ENCODE measurements at regions not wholly inside any gene's neighbourhood (a gene's known extent, or its start where the extent isn't known, plus 50 kb on each side); places are given as distances from the start of the nearest gene placed in this dataset.

DNA sequence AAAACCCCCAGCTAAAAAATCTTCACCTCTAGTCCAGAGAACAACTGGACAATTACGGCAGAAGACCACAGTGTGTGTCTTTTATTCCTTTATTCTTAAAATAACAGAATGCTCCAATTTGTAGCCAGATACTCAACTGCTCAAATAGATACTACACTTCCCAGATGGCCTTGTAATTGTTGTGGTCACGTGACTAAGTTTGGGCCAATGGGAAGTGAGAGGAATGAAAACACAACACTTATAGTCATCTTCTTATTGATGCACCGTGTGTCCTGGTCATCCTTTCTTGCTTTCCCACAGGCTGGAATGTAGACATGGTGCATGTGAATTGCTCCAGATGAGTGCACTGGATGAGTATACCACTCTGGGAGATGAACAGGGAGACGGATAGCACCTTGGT is 145.1 kb downstream of the CDC42EP3 start:
- H3K4me3 ChIP-seq (ENCODE audit: low read length), result no peak overlapping the region
- Mint-ChIP-seq H3K36me3 (no peaks in the 10 kb centered on the region), H3K27me3 (ENCODE audit: low read depth in 2 of 2) (peaks cover 0 to 22% of the 10 kb centered on the region in 2 donors), H3K9me3 (no peaks in the 10 kb centered on the region), H3K27ac (no peak overlapping the region), H3K4me1 (no peaks in the 10 kb centered on the region), H3K4me3 (no peak overlapping the region)
- intact Hi-C loops (cut with micrococcal nuclease), result no loop called here
- no peaks in the 10 kb centered on the region for H3K36me3 ChIP-seq (ENCODE audit: control insufficient read depth, insufficient read depth, low read length)
- H3K4me1 ChIP-seq (ENCODE audit: control insufficient read depth, insufficient read depth, low read length), result no peaks in the 10 kb centered on the region
- DNase-seq (no peak), ATAC-seq (no peak)
- no peaks in the 10 kb centered on the region for H3K9me3 ChIP-seq (ENCODE audit: control insufficient read depth, insufficient read depth, low read length)
- 44% methylated on average over 2 of the region's 4 CpGs for WGBS (ENCODE audit: insufficient coverage)
- TF ChIP-seq, protein P1, sequence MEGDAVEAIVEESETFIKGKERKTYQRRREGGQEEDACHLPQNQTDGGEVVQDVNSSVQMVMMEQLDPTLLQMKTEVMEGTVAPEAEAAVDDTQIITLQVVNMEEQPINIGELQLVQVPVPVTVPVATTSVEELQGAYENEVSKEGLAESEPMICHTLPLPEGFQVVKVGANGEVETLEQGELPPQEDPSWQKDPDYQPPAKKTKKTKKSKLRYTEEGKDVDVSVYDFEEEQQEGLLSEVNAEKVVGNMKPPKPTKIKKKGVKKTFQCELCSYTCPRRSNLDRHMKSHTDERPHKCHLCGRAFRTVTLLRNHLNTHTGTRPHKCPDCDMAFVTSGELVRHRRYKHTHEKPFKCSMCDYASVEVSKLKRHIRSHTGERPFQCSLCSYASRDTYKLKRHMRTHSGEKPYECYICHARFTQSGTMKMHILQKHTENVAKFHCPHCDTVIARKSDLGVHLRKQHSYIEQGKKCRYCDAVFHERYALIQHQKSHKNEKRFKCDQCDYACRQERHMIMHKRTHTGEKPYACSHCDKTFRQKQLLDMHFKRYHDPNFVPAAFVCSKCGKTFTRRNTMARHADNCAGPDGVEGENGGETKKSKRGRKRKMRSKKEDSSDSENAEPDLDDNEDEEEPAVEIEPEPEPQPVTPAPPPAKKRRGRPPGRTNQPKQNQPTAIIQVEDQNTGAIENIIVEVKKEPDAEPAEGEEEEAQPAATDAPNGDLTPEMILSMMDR (IDR thresholded peaks at IDR 0.05), result no peak
- H3K27ac ChIP-seq (ENCODE audit: low read length), result no peak overlapping the region
- H3K27me3 ChIP-seq (ENCODE audit: control insufficient read depth, insufficient read depth, low read length), result no peaks in the 10 kb centered on the region

DNA sequence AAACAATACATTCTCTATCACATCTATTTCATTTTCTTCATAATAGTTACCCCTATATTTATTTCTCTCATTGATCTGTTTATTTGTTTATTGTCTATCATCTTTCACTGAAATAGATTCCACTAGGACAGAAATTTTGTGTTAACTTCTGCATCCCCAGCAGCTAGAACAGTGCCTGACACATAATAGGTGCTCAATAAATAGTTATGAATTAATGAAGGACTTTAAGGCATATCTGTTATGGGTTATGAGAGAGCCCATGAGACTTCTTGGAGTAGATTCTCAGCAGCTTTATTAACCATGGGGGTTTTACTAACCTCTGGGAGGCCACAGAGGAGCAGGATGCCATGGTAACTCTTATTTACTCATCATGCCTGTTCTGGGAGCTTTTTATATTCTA is 144.6 kb downstream of the CDC42EP3 start:
- TF ChIP-seq, protein P1 (IDR thresholded peaks at IDR 0.05), result no peak
- ATAC-seq, result no peak
- Mint-ChIP-seq H3K4me1 (no peaks in the 10 kb centered on the region), H3K27ac (no peak overlapping the region), H3K4me3 (no peak overlapping the region), H3K9me3 (no peaks in the 10 kb centered on the region), H3K36me3 (no peaks in the 10 kb centered on the region), H3K27me3 (ENCODE audit: low read depth in 2 of 2) (peaks cover 0 to 20% of the 10 kb centered on the region in 2 donors)
- intact Hi-C loops (cut with micrococcal nuclease), result no loop called here
- H3K9me3 ChIP-seq (ENCODE audit: control insufficient read depth, insufficient read depth, low read length), result no peaks in the 10 kb centered on the region
- no peak overlapping the region for H3K27ac ChIP-seq (ENCODE audit: low read length)
- no peak for DNase-seq
- no peaks in the 10 kb centered on the region for H3K27me3 ChIP-seq (ENCODE audit: control insufficient read depth, insufficient read depth, low read length)
- no peaks in the 10 kb centered on the region for H3K4me1 ChIP-seq (ENCODE audit: control insufficient read depth, insufficient read depth, low read length)
- no peaks in the 10 kb centered on the region for H3K36me3 ChIP-seq (ENCODE audit: control insufficient read depth, insufficient read depth, low read length)
- H3K4me3 ChIP-seq (ENCODE audit: low read length), result no peak overlapping the region

DNA sequence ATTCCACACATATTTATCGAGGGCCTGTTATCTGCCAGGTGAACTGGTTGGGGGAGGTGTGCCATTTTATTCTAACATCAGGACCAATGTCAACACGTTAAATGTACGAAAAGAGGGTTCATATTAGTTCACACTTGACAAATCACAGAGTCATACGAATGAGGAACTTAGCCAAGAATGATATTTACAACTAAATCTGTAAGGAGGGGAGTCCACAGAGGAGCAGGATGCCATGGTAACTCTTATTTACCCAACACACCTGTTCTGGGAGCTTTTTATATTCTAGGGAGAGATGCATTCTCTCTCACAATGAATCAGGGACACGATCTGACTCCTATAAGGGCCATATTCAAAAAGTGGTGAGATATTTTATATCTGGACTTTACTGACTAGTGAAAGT is 144.1 kb downstream of the CDC42EP3 start:
- Histone ChIP-seq H3K9me3 (ENCODE audit: control insufficient read depth, insufficient read depth, low read length) (no peaks in the 10 kb centered on the region), H3K4me1 (ENCODE audit: control insufficient read depth, insufficient read depth, low read length) (no peaks in the 10 kb centered on the region), H3K27me3 (ENCODE audit: control insufficient read depth, insufficient read depth, low read length) (no peaks in the 10 kb centered on the region), H3K4me3 (ENCODE audit: low read length) (no peak overlapping the region), H3K27ac (ENCODE audit: low read length) (no peak overlapping the region), H3K36me3 (ENCODE audit: control insufficient read depth, insufficient read depth, low read length) (no peaks in the 10 kb centered on the region)
- Mint-ChIP-seq H3K27ac (no peak overlapping the region), H3K9me3 (no peaks in the 10 kb centered on the region), H3K4me3 (no peak overlapping the region), H3K36me3 (no peaks in the 10 kb centered on the region), H3K4me1 (no peaks in the 10 kb centered on the region), H3K27me3 (ENCODE audit: low read depth in 2 of 2) (peaks cover 0 to 15% of the 10 kb centered on the region in 2 donors)
- DNase-seq, result no peak
- no CpG with 5 or more reads among the region's 5 CpGs for WGBS (ENCODE audit: insufficient coverage)
- no peak for ATAC-seq
- intact Hi-C loops (cut with micrococcal nuclease), result no loop called here
- TF ChIP-seq, protein P1 (IDR thresholded peaks at IDR 0.05), result no peak

DNA sequence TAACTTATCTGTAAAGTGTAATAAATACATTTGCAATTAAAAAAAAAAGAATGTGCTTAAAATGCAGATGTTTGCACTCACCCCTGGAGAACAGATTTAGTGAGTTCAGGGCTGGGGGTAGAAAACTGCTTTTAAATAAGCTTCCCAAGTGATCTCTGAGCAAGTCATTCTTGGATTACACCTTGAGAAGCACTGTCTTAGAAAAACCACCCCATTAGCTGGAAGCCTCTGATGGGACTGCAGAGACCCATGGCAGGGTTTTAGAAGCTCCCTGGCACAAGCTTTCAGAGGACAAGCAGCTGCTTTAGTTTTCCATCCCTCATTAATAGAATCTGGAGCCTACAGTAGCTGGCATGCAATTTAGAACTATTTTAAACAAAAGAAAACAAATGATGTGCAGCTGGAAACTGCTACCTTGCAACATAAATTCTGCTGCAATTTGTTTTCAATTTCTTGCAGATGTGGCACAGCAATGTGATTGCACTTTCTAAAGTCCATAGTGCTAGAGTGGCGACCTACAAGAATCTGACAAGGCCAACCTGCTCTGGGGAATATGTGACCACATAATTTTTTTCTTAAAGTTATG is 141.5 kb downstream of the CDC42EP3 start:
- Mint-ChIP-seq H3K36me3 (no peaks in the 10 kb centered on the region), H3K27ac (no peak overlapping the region), H3K4me3 (no peak overlapping the region), H3K9me3 (no peaks in the 10 kb centered on the region), H3K27me3 (ENCODE audit: low read depth in 2 of 2) (peaks cover 0 to 9% of the 10 kb centered on the region in 2 donors), H3K4me1 (no peaks in the 10 kb centered on the region)
- DNase-seq (no peak), ATAC-seq (no peak)
- H3K27ac ChIP-seq (ENCODE audit: low read length), result no peak overlapping the region
- TF ChIP-seq, protein P1 (IDR thresholded peaks at IDR 0.05), result no peak
- no peaks in the 10 kb centered on the region for H3K9me3 ChIP-seq (ENCODE audit: control insufficient read depth, insufficient read depth, low read length)
- no peak overlapping the region for H3K4me3 ChIP-seq (ENCODE audit: low read length)
- H3K4me1 ChIP-seq (ENCODE audit: control insufficient read depth, insufficient read depth, low read length), result no peaks in the 10 kb centered on the region
- WGBS (ENCODE audit: insufficient coverage), result 81% methylated on average over 1 of the region's 1 CpG
- intact Hi-C loops (cut with micrococcal nuclease), result no loop called here
- no peaks in the 10 kb centered on the region for H3K27me3 ChIP-seq (ENCODE audit: control insufficient read depth, insufficient read depth, low read length)
- H3K36me3 ChIP-seq (ENCODE audit: control insufficient read depth, insufficient read depth, low read length), result no peaks in the 10 kb centered on the region
